ENCODE measurements at regions not wholly inside any gene's neighbourhood (a gene's known extent, or its start where the extent isn't known, plus 50 kb on each side); places are given as distances from the start of the nearest gene placed in this dataset.

DNA sequence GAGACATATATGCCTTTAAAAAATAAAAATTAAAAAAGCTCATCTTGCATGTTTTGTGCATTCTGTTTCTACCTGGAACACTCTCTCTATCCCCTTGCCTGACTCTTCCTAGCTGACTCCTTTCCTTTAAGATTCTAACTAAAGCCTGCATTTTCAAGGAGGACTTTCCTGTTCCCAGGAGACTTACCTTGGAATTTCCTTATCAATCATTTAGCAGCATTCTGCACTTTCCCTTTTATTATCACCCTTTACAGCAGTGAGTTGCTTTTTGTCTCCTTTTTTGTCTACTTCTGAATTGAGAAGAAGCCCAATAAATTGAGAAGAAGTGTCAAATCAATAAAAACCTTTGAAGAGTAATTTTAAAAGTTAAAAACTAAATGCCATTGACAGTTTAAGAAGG is 142.2 kb upstream of the TMEM196 start:
- BruUV-seq (replicated peaks), result no TSS peak
- CTCF ChIA-PET, result interaction anchor here (1.0 to 1.3 kb wide), 5 partner anchors 161 to 683 kb away, joined by 3 to 8 read pairs (median 3); no protein-coding TSS in a partner anchor
- Histone ChIP-seq H3K36me3 (ENCODE audit: control insufficient read depth in 2 of 2, extremely low read depth in 1 of 2, insufficient read depth in 2 of 2, low read length in 2 of 2) (no peaks in the 10 kb centered on the region), H3K4me2 (ENCODE audit: insufficient read depth, low read length) (peak overlapping the region; percentile 34), H3K9ac (replicated peaks; ENCODE audit: extremely low read depth, insufficient read depth, low read length) (peak overlapping the region; percentile 41), H3K27me3 (ENCODE audit: control insufficient read depth in 2 of 2, insufficient read depth in 2 of 2, low read length in 2 of 2) (no peaks in the 10 kb centered on the region), H4K20me1 (replicated peaks; ENCODE audit: control insufficient read depth, extremely low read depth, insufficient read depth, low read length) (no peaks in the 10 kb centered on the region), H2AFZ (ENCODE audit: low read depth, low read length) (no peak overlapping the region), H3K9me3 (replicated peaks; ENCODE audit: control insufficient read depth, insufficient read depth, low read length) (no peaks in the 10 kb centered on the region), H3K4me3 (replicated peaks in 1 of 3; ENCODE audit: insufficient read depth in 1 of 3, low read depth in 1 of 3, low read length in 3 of 3) (no peak overlapping the region), H3K9me1 (replicated peaks; ENCODE audit: control insufficient read depth, extremely low read depth, insufficient read depth, low read length) (no peaks in the 10 kb centered on the region), H3K4me1 (ENCODE audit: control insufficient read depth, extremely low read depth, insufficient read depth, low read length) (peaks cover 39% of the 10 kb centered on the region), H3K27ac (ENCODE audit: insufficient read depth, low read depth, low read length) (peak overlapping the region; percentile 66), H3K79me2 (ENCODE audit: control insufficient read depth, insufficient read depth, low read length) (no peaks in the 10 kb centered on the region)
- intact Hi-C loops (cut with micrococcal nuclease) (loop anchor here (5.0 kb wide), 2 partner anchors 57 to 397 kb away; no protein-coding TSS in a partner anchor), dilution Hi-C loops (cut with MboI; ENCODE audit: extremely low pct_ligation_motif_present, low sequenced_read_pairs) (no loop called here)
- POLR2A ChIA-PET, result no interaction called here
- DNase-seq (ENCODE audit: low read depth, low spot score), result no peak
- TF ChIP-seq JUN (IDR thresholded peaks at IDR 0.05; ENCODE audit: borderline replicate concordance, insufficient read depth, insufficient read length, low read depth), result no peak
- TF ChIP-seq POLR2A (IDR thresholded peaks at IDR 0.05; ENCODE audit: low read depth, low read length), result no peak
- TF ChIP-seq MYC (IDR thresholded peaks at IDR 0.05; ENCODE audit: low read depth, low read length), result no peak
- TF ChIP-seq POLR2AphosphoS5 (IDR thresholded peaks at IDR 0.05; ENCODE audit: insufficient read depth, low read depth, low read length), result no peak
- TF ChIP-seq, protein P1, sequence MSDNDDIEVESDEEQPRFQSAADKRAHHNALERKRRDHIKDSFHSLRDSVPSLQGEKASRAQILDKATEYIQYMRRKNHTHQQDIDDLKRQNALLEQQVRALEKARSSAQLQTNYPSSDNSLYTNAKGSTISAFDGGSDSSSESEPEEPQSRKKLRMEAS (IDR thresholded peaks at IDR 0.05; ENCODE audit: insufficient read depth, insufficient read length), result no peak
- no peak for TF ChIP-seq EZH2 (IDR thresholded peaks at IDR 0.05; ENCODE audit: borderline replicate concordance, low read depth, low read length, severe bottlenecking)
- TF ChIP-seq FOS (IDR thresholded peaks at IDR 0.05; ENCODE audit: borderline replicate concordance, insufficient read depth, low read length), result no peak
- TF ChIP-seq GATA2 (IDR thresholded peaks at IDR 0.05; ENCODE audit: insufficient read depth, insufficient read length, low read depth, low read length), result no peak
- TF ChIP-seq, protein P2, sequence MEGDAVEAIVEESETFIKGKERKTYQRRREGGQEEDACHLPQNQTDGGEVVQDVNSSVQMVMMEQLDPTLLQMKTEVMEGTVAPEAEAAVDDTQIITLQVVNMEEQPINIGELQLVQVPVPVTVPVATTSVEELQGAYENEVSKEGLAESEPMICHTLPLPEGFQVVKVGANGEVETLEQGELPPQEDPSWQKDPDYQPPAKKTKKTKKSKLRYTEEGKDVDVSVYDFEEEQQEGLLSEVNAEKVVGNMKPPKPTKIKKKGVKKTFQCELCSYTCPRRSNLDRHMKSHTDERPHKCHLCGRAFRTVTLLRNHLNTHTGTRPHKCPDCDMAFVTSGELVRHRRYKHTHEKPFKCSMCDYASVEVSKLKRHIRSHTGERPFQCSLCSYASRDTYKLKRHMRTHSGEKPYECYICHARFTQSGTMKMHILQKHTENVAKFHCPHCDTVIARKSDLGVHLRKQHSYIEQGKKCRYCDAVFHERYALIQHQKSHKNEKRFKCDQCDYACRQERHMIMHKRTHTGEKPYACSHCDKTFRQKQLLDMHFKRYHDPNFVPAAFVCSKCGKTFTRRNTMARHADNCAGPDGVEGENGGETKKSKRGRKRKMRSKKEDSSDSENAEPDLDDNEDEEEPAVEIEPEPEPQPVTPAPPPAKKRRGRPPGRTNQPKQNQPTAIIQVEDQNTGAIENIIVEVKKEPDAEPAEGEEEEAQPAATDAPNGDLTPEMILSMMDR (IDR thresholded peaks at IDR 0.05; ENCODE audit: extremely low read depth in 1 of 2, insufficient read depth in 1 of 2, low read depth in 1 of 2, low read length in 2 of 2), result no peak
- no peak for FAIRE-seq
